CD4-positive, CD25-positive, alpha-beta regulatory T cell (primary cell): ENCODE measurements at regions not wholly inside any gene's neighbourhood (a gene's known extent, or its start where the extent isn't known, plus 50 kb on each side); places are given as distances from the start of the nearest gene placed in this dataset.

ENCODE experiments used
- ATAC-seq, 2 donors: fragments of 150-1000 bp; cut with Tn5 transposase; one replicate each; pipeline ENCODE4 v1.10.0; 2021; ENCODE audit warnings: low read depth in 2 of 2, moderate number of reproducible peaks in 2 of 2, moderate library complexity in 1 of 2
- DNase-seq, 3 donors: peaks; one replicate each; pipeline versions ENCODE4 v3.0.0 to v3.0.0-alpha.2; 2012 to 2022; ENCODE audit warnings: mixed read lengths in 1 of 3
- H3K27ac ChIP-seq: one replicate; pipeline ENCODE4 v1.7.0; 2013; ENCODE audit warnings: mild to moderate bottlenecking, low read length; ENCODE audit not compliant: insufficient read depth, poor library complexity, severe bottlenecking
- H3K27me3 ChIP-seq: one replicate; pipeline ENCODE4 v1.7.0; 2013; ENCODE audit warnings: low read length; ENCODE audit not compliant: control insufficient read depth, insufficient read depth
- H3K36me3 ChIP-seq: one replicate; pipeline ENCODE4 v1.7.0; 2013; ENCODE audit warnings: mild to moderate bottlenecking, low read length, moderate library complexity; ENCODE audit not compliant: control insufficient read depth, insufficient read depth
- H3K4me1 ChIP-seq: 2 replicates; pipeline ENCODE4 v1.7.0; 2013; ENCODE audit warnings: mild to moderate bottlenecking, low read length; ENCODE audit not compliant: insufficient read depth, control insufficient read depth, poor library complexity, severe bottlenecking
- H3K4me3 ChIP-seq: one replicate; pipeline ENCODE4 v1.7.0; 2013; ENCODE audit warnings: low read depth, mild to moderate bottlenecking, low read length, moderate library complexity
- H3K9me3 ChIP-seq, 2 experiments: 1 replicate in 1 of 2; 2 replicates in 1 of 2; pipeline ENCODE4 v1.7.0; 2013; ENCODE audit warnings: low read length in 2 of 2, mild to moderate bottlenecking in 1 of 2, moderate library complexity in 1 of 2; ENCODE audit not compliant: control insufficient read depth in 2 of 2
- H3K27ac Mint-ChIP-seq, 3 donors: one replicate each; pipeline ENCODE4 v1.8.0; 2020 to 2022; ENCODE audit warnings: mild to moderate bottlenecking in 3 of 3, mixed read lengths in 3 of 3, moderate library complexity in 2 of 3
- H3K27me3 Mint-ChIP-seq: one replicate; pipeline ENCODE4 v1.8.0; 2022; ENCODE audit warnings: mild to moderate bottlenecking, mixed read lengths
- H3K36me3 Mint-ChIP-seq: one replicate; pipeline ENCODE4 v1.8.0; 2020; ENCODE audit warnings: mixed read lengths
- H3K4me1 Mint-ChIP-seq, 4 donors: one replicate each; pipeline ENCODE4 v1.8.0; 2020 to 2022; ENCODE audit warnings: mixed read lengths in 4 of 4, mild to moderate bottlenecking in 1 of 4
- H3K4me3 Mint-ChIP-seq, 4 donors: one replicate each; pipeline ENCODE4 v1.8.0; 2020 to 2022; ENCODE audit warnings: mild to moderate bottlenecking in 4 of 4, mixed read lengths in 4 of 4, moderate library complexity in 3 of 4
- H3K9me3 Mint-ChIP-seq, 7 donors: one replicate each; pipeline ENCODE4 v1.8.0; 2020 to 2022; ENCODE audit warnings: mixed read lengths in 7 of 7, mild to moderate bottlenecking in 3 of 7, moderate library complexity in 2 of 7

GRCh38 chr1:187878883-187879282 is 1050.1 kb downstream of the PLA2G4A start:
- DNase-seq: no peak
- no peaks in the 10 kb centered on the region for H3K27me3 Mint-ChIP-seq
- no peaks in the 10 kb centered on the region for H3K36me3 ChIP-seq
- H3K9me3 Mint-ChIP-seq: peaks cover 0 to 8% (median 0%) of the 10 kb centered on the region in 7 donors
- no peak overlapping the region for H3K27ac ChIP-seq
- H3K36me3 Mint-ChIP-seq: no peaks in the 10 kb centered on the region
- no peaks in the 10 kb centered on the region for H3K27me3 ChIP-seq
- H3K4me1 Mint-ChIP-seq: no peaks in the 10 kb centered on the region
- no peak overlapping the region for H3K4me3 ChIP-seq
- no peaks in the 10 kb centered on the region for H3K4me1 ChIP-seq
- H3K27ac Mint-ChIP-seq: no peak overlapping the region
- ATAC-seq: no peak
- H3K4me3 Mint-ChIP-seq: no peak overlapping the region
- peaks cover 0 to 9% of the 10 kb centered on the region in 2 experiments for H3K9me3 ChIP-seq

GRCh38 chr1:187883356-187883755 is 1054.6 kb downstream of the PLA2G4A start:
- Mint-ChIP-seq H3K27ac (no peak overlapping the region), H3K27me3 (no peaks in the 10 kb centered on the region), H3K9me3 (peaks cover 0 to 2% (median 0%) of the 10 kb centered on the region in 7 donors), H3K4me1 (no peaks in the 10 kb centered on the region), H3K36me3 (no peaks in the 10 kb centered on the region), H3K4me3 (no peak overlapping the region)
- Histone ChIP-seq H3K9me3 (no peaks in the 10 kb centered on the region), H3K4me1 (no peaks in the 10 kb centered on the region), H3K27me3 (no peaks in the 10 kb centered on the region), H3K36me3 (no peaks in the 10 kb centered on the region), H3K4me3 (no peak overlapping the region), H3K27ac (no peak overlapping the region)
- ATAC-seq: no peak
- DNase-seq: no peak

GRCh38 chr1:187891993-187892682 is 1063.4 kb downstream of the PLA2G4A start:
- DNase-seq (no peak), ATAC-seq (no peak)
- Mint-ChIP-seq H3K9me3 (peaks cover 2 to 24% (median 7%) of the 10 kb centered on the region in 7 donors), H3K4me1 (peaks cover 0 to 6% (median 0%) of the 10 kb centered on the region in 4 donors), H3K27ac (no peak overlapping the region), H3K4me3 (no peak overlapping the region), H3K36me3 (no peaks in the 10 kb centered on the region), H3K27me3 (no peaks in the 10 kb centered on the region)
- H3K27me3 ChIP-seq: no peaks in the 10 kb centered on the region
- H3K36me3 ChIP-seq: no peaks in the 10 kb centered on the region
- H3K4me1 ChIP-seq: no peaks in the 10 kb centered on the region
- H3K27ac ChIP-seq: no peak overlapping the region
- H3K4me3 ChIP-seq: no peak overlapping the region
- no peaks in the 10 kb centered on the region for H3K9me3 ChIP-seq

GRCh38 chr1:187892683-187893039 is 1063.9 kb downstream of the PLA2G4A start:
- Histone ChIP-seq H3K27me3 (no peaks in the 10 kb centered on the region), H3K4me1 (no peaks in the 10 kb centered on the region), H3K4me3 (no peak overlapping the region), H3K9me3 (no peaks in the 10 kb centered on the region), H3K36me3 (no peaks in the 10 kb centered on the region), H3K27ac (no peak overlapping the region)
- DNase-seq (no peak), ATAC-seq (no peak)
- Mint-ChIP-seq H3K4me1 (peaks cover 0 to 6% (median 0%) of the 10 kb centered on the region in 4 donors), H3K4me3 (no peak overlapping the region), H3K27me3 (no peaks in the 10 kb centered on the region), H3K36me3 (no peaks in the 10 kb centered on the region), H3K27ac (no peak overlapping the region), H3K9me3 (peaks cover 2 to 24% (median 7%) of the 10 kb centered on the region in 7 donors)

- Mint-ChIP-seq H3K4me3 (no peak overlapping the region), H3K9me3 (peaks cover 2 to 24% (median 7%) of the 10 kb centered on the region in 7 donors), H3K27ac (no peak overlapping the region), H3K4me1 (peaks cover 0 to 6% (median 0%) of the 10 kb centered on the region in 4 donors), H3K27me3 (no peaks in the 10 kb centered on the region), H3K36me3 (no peaks in the 10 kb centered on the region)
- Histone ChIP-seq H3K4me3 (no peak overlapping the region), H3K27ac (no peak overlapping the region), H3K4me1 (no peaks in the 10 kb centered on the region), H3K27me3 (no peaks in the 10 kb centered on the region), H3K36me3 (no peaks in the 10 kb centered on the region), H3K9me3 (no peaks in the 10 kb centered on the region)
- no peak for DNase-seq
- no peak for ATAC-seq
Observed at GRCh38 chr1:187893471-187893870, 1064.7 kb downstream of the PLA2G4A start.

- no peaks in the 10 kb centered on the region for H3K27me3 ChIP-seq
- DNase-seq (no peak), ATAC-seq (no peak)
- Mint-ChIP-seq H3K4me1 (peaks cover 0 to 6% (median 0%) of the 10 kb centered on the region in 4 donors), H3K36me3 (no peaks in the 10 kb centered on the region), H3K27me3 (no peaks in the 10 kb centered on the region), H3K27ac (no peak overlapping the region), H3K9me3 (peaks cover 2 to 24% (median 5%) of the 10 kb centered on the region in 7 donors), H3K4me3 (no peak overlapping the region)
- no peak overlapping the region for H3K4me3 ChIP-seq
- H3K36me3 ChIP-seq: no peaks in the 10 kb centered on the region
- H3K4me1 ChIP-seq: no peaks in the 10 kb centered on the region
- H3K27ac ChIP-seq: no peak overlapping the region
- no peaks in the 10 kb centered on the region for H3K9me3 ChIP-seq
Observed at GRCh38 chr1:187894349-187894748, 1065.6 kb downstream of the PLA2G4A start.

GRCh38 chr1:187903223-187903622 is 1074.5 kb downstream of the PLA2G4A start:
- Histone ChIP-seq H3K36me3 (no peaks in the 10 kb centered on the region), H3K27me3 (no peaks in the 10 kb centered on the region), H3K4me1 (no peaks in the 10 kb centered on the region), H3K9me3 (no peaks in the 10 kb centered on the region), H3K4me3 (no peak overlapping the region), H3K27ac (no peak overlapping the region)
- DNase-seq (no peak), ATAC-seq (no peak)
- no peaks in the 10 kb centered on the region for H3K4me1 Mint-ChIP-seq
- no peaks in the 10 kb centered on the region for H3K36me3 Mint-ChIP-seq
- H3K27me3 Mint-ChIP-seq: no peaks in the 10 kb centered on the region
- no peak overlapping the region for H3K27ac Mint-ChIP-seq
- no peak overlapping the region for H3K4me3 Mint-ChIP-seq
- H3K9me3 Mint-ChIP-seq: peaks cover 0 to 5% (median 2%) of the 10 kb centered on the region in 7 donors

- Histone ChIP-seq H3K36me3 (no peaks in the 10 kb centered on the region), H3K4me3 (no peak overlapping the region), H3K27me3 (no peaks in the 10 kb centered on the region), H3K9me3 (no peaks in the 10 kb centered on the region), H3K27ac (no peak overlapping the region), H3K4me1 (no peaks in the 10 kb centered on the region)
- no peak overlapping the region for H3K27ac Mint-ChIP-seq
- H3K4me1 Mint-ChIP-seq: no peaks in the 10 kb centered on the region
- peaks cover 0 to 10% (median 4%) of the 10 kb centered on the region in 7 donors for H3K9me3 Mint-ChIP-seq
- no peaks in the 10 kb centered on the region for H3K27me3 Mint-ChIP-seq
- DNase-seq (no peak), ATAC-seq (no peak)
- no peaks in the 10 kb centered on the region for H3K36me3 Mint-ChIP-seq
- H3K4me3 Mint-ChIP-seq: no peak overlapping the region
Observed at GRCh38 chr1:187909382-187909781, 1080.6 kb downstream of the PLA2G4A start.
